PC-9 (cell line): ENCODE measurements at regions not wholly inside any gene's neighbourhood (a gene's known extent, or its start where the extent isn't known, plus 50 kb on each side); places are given as distances from the start of the nearest gene placed in this dataset.

Source experiments
- BruUV-seq: library from RNA; stranded (reverse); fragments of 400-500 nt; replicated peaks from 2 replicates; lab custom pipeline; 2021; lab: Mats Ljungman, UMichigan
- CTCF ChIA-PET: fragments of 300-600 bp; sonication (Branson Sonifier 250); formaldehyde crosslinking; loops from one replicate; lab custom pipeline; 2022; ENCODE audit warnings: antibody characterized with exemption; lab: Charles Lee
- POLR2A ChIA-PET: fragments of 300-600 bp; sonication (Branson Sonifier 250); formaldehyde crosslinking; loops from one replicate; lab custom pipeline; 2022; ENCODE audit warnings: antibody characterized with exemption; ENCODE audit not compliant: unreplicated experiment; lab: Charles Lee
- DNase-seq, 2 experiments: peaks; one replicate each; pipeline versions ENCODE4 v3.0.0 to v3.0.0-alpha.2; 2015 to 2022; ENCODE audit warnings: mixed read lengths in 1 of 2
- H2AFZ ChIP-seq: fragments of 200-600 bp; sonication (generic); 2 replicates; pipeline ENCODE4 v1.8.1; 2017; ENCODE audit warnings: antibody characterized with exemption
- H3F3A ChIP-seq: fragments of 200-600 bp; sonication (generic); 2 replicates; pipeline ENCODE4 v1.8.1; 2017; ENCODE audit warnings: antibody characterized with exemption, mild to moderate bottlenecking, low read depth; ENCODE audit not compliant: insufficient read depth
- H3K27ac ChIP-seq: fragments of 200-600 bp; sonication (generic); 2 replicates; pipeline ENCODE4 v1.6.1; 2016; ENCODE audit warnings: mixed run types
- H3K27me3 ChIP-seq: fragments of 200-600 bp; sonication (generic); 2 replicates; pipeline ENCODE4 v1.6.1; 2016; ENCODE audit warnings: low read depth, mixed run types; ENCODE audit not compliant: insufficient read depth
- H3K36me3 ChIP-seq: fragments of 200-600 bp; sonication (generic); 2 replicates; pipeline ENCODE4 v1.6.1; 2016; ENCODE audit warnings: low read depth, mixed run types
- H3K4me1 ChIP-seq: fragments of 200-600 bp; sonication (generic); replicated peaks from 2 replicates; pipeline ENCODE4 v1.6.1; 2016; ENCODE audit warnings: mixed run types; ENCODE audit not compliant: insufficient read depth
- H3K4me2 ChIP-seq: fragments of 200-600 bp; sonication (generic); 2 replicates; pipeline ENCODE4 v1.6.1; 2017; ENCODE audit warnings: mixed run types
- H3K4me3 ChIP-seq: fragments of 200-600 bp; sonication (generic); 2 replicates; pipeline ENCODE4 v1.6.1; 2016; ENCODE audit warnings: mixed run types
- H3K79me2 ChIP-seq: fragments of 200-600 bp; sonication (generic); 2 replicates; pipeline ENCODE4 v1.6.1; 2017; ENCODE audit warnings: low read depth, mixed run types
- H3K9me2 ChIP-seq: fragments of 200-600 bp; sonication (generic); 2 replicates; pipeline ENCODE4 v1.8.1; 2017; ENCODE audit warnings: mild to moderate bottlenecking; ENCODE audit not compliant: insufficient read depth
- H3K9me3 ChIP-seq: fragments of 200-600 bp; sonication (generic); 2 replicates; pipeline ENCODE4 v1.8.1; 2016; ENCODE audit warnings: low read depth; ENCODE audit not compliant: insufficient read depth
- H4K20me1 ChIP-seq: fragments of 200-600 bp; sonication (generic); 2 replicates; pipeline ENCODE4 v1.8.1; 2017; ENCODE audit not compliant: insufficient read depth
- CTCF ChIP-seq: fragments of 200-600 bp; sonication (generic); conservative IDR thresholded peaks from 2 replicates; pipeline ENCODE4 v1.6.1; 2017; ENCODE audit warnings: mixed run types, antibody characterized with exemption, mild to moderate bottlenecking, moderate library complexity
- EZH2 ChIP-seq: fragments of 200-600 bp; sonication (generic); IDR thresholded peaks from 2 replicates; pipeline ENCODE4 v1.8.0; 2017; ENCODE audit warnings: antibody characterized with exemption, low read depth
- intact Hi-C: fragments of 100-400 bp; cut with micrococcal nuclease; formaldehyde crosslinking; loops from one replicate; pipeline ENCODE4 v1.10.0; 2022; ENCODE audit not compliant: unreplicated experiment

- Histone ChIP-seq H3K27ac (no peak overlapping the region), H3K9me3 (no peaks in the 10 kb centered on the region; the same call in 1 of the 2 replicates), H3K36me3 (no peaks in the 10 kb centered on the region), H3K79me2 (no peaks in the 10 kb centered on the region), H3K4me1 (no peaks in the 10 kb centered on the region), H3F3A (no peaks in the 10 kb centered on the region), H3K9me2 (no peaks in the 10 kb centered on the region; the same call in 1 of the 2 replicates), H3K4me2 (no peak overlapping the region), H2AFZ (no peak overlapping the region), H3K27me3 (no peaks in the 10 kb centered on the region), H3K4me3 (no peak overlapping the region), H4K20me1 (no peaks in the 10 kb centered on the region)
- ChIA-PET POLR2A (no interaction called here), CTCF (interaction anchor here (0.7 kb wide), 1 partner anchor 706 kb away, joined by 4 read pairs; no protein-coding TSS in a partner anchor)
- intact Hi-C loops: no loop called here
- no TSS peak for BruUV-seq
- no peak for TF ChIP-seq CTCF
- DNase-seq: no peak
Observed at GRCh38 chr15:91380114-91380513, 280.1 kb downstream of the SV2B start.

- peaks cover 7% of the 10 kb centered on the region; the same call in 1 of the 2 replicates for H3F3A ChIP-seq
- no peak overlapping the region for H3K4me2 ChIP-seq
- H3K27ac ChIP-seq: no peak overlapping the region
- H4K20me1 ChIP-seq: no peaks in the 10 kb centered on the region
- H3K27me3 ChIP-seq: no peaks in the 10 kb centered on the region
- intact Hi-C loops: no loop called here
- DNase-seq: no peak
- no TSS peak for BruUV-seq
- no peaks in the 10 kb centered on the region; the same call in 1 of the 2 replicates for H3K9me2 ChIP-seq
- TF ChIP-seq CTCF: no peak
- no peak for TF ChIP-seq EZH2
- POLR2A ChIA-PET: no interaction called here
- no peak overlapping the region for H2AFZ ChIP-seq
- CTCF ChIA-PET: no interaction called here
- no peaks in the 10 kb centered on the region for H3K36me3 ChIP-seq
- no peaks in the 10 kb centered on the region for H3K79me2 ChIP-seq
- H3K4me3 ChIP-seq: no peak overlapping the region
- no peaks in the 10 kb centered on the region; the same call in 1 of the 2 replicates for H3K9me3 ChIP-seq
- H3K4me1 ChIP-seq: peaks cover 10% of the 10 kb centered on the region; the same call in 1 of the 2 replicates
Observed at GRCh38 chr15:91383532-91383931, 283.5 kb downstream of the SV2B start.

- no TSS peak for BruUV-seq
- no peak overlapping the region for H2AFZ ChIP-seq
- no peak overlapping the region for H3K4me2 ChIP-seq
- H3F3A ChIP-seq: peaks cover 7% of the 10 kb centered on the region; the same call in 1 of the 2 replicates
- no peak for TF ChIP-seq CTCF
- no peak for TF ChIP-seq EZH2
- peaks cover 5% of the 10 kb centered on the region; the same call in 1 of the 2 replicates for H3K9me3 ChIP-seq
- H3K9me2 ChIP-seq: no peaks in the 10 kb centered on the region; the same call in 1 of the 2 replicates
- ChIA-PET POLR2A (no interaction called here), CTCF (no interaction called here)
- H3K36me3 ChIP-seq: no peaks in the 10 kb centered on the region
- no peak for DNase-seq
- no peaks in the 10 kb centered on the region for H4K20me1 ChIP-seq
- no peak overlapping the region for H3K4me3 ChIP-seq
- H3K79me2 ChIP-seq: no peaks in the 10 kb centered on the region
- H3K27me3 ChIP-seq: no peaks in the 10 kb centered on the region
- intact Hi-C loops: no loop called here
- no peak overlapping the region for H3K27ac ChIP-seq
- H3K4me1 ChIP-seq: peaks cover 10% of the 10 kb centered on the region; the same call in 1 of the 2 replicates
Observed at GRCh38 chr15:91384189-91384730, 284.2 kb downstream of the SV2B start.
